Stomach (tissue), 4 donors: ENCODE measurements at regions not wholly inside any gene's neighbourhood (a gene's known extent, or its start where the extent isn't known, plus 50 kb on each side); places are given as distances from the start of the nearest gene placed in this dataset.

Experiments used
- CTCF ChIP-seq, 7 experiments: fragments of 450-650 bp in 4 of 7; fragments of 200-600 bp in 3 of 7; sonication (generic) in 3 of 7; IDR thresholded peaks; one replicate each; pipeline ENCODE4 v1.5.1; 2016 to 2019; ENCODE audit warnings: antibody characterized with exemption in 7 of 7, control low read depth in 2 of 7, mild to moderate bottlenecking in 1 of 7
- EP300 ChIP-seq: sonication (generic); formaldehyde crosslinking; IDR thresholded peaks from one replicate; pipeline ENCODE4 v1.6.1; 2017; ENCODE audit warnings: antibody characterized with exemption

GRCh38 chr17:5708344-5708743, 124.0 kb upstream of the NLRP1 start:
- TF ChIP-seq CTCF (IDR thresholded peaks at IDR 0.05) (no peak), EP300 (no peak)
